ENCODE measurements at regions not wholly inside any gene's neighbourhood (a gene's known extent, or its start where the extent isn't known, plus 50 kb on each side); places are given as distances from the start of the nearest gene placed in this dataset.

GRCh38 chr2:144625626-144626025 is 105.7 kb upstream of the ZEB2 start:
- no peak for TF ChIP-seq CTCF (IDR thresholded peaks at IDR 0.05)
- no peak for TF ChIP-seq POLR2A (IDR thresholded peaks at IDR 0.05)

Measured in uterus (tissue), 2 donors.